Neural cell (in vitro differentiated cells): ENCODE measurements at regions not wholly inside any gene's neighbourhood (a gene's known extent, or its start where the extent isn't known, plus 50 kb on each side); places are given as distances from the start of the nearest gene placed in this dataset.

Experiments used
- H2AFZ ChIP-seq: fragments of 200-600, 300-800 bp; sonication (generic), shearing (Covaris generic); 2 replicates; pipeline ENCODE4 v1.6.0; 2014; ENCODE audit warnings: low read depth, mild to moderate bottlenecking, antibody characterized with exemption, low read length, moderate library complexity
- H3F3A ChIP-seq: fragments of 200-600 bp; shearing (Covaris generic); 2 replicates; pipeline ENCODE4 v1.6.1; 2016; ENCODE audit warnings: mild to moderate bottlenecking, moderate library complexity, mixed read lengths, antibody characterized with exemption, low read length; ENCODE audit not compliant: insufficient read depth, poor library complexity, severe bottlenecking
- H3K27ac ChIP-seq: fragments of 200-600, 300-800 bp; sonication (generic), shearing (Covaris generic); 2 replicates; pipeline ENCODE4 v1.5.1; 2014; ENCODE audit warnings: mild to moderate bottlenecking, low read length, moderate library complexity
- H3K27me3 ChIP-seq: fragments of 300-800, 200-600 bp; sonication (generic), shearing (Covaris generic); 2 replicates; pipeline ENCODE4 v1.6.0; 2014; ENCODE audit warnings: mild to moderate bottlenecking, low read depth, low read length, moderate library complexity; ENCODE audit not compliant: insufficient read depth
- H3K36me3 ChIP-seq: fragments of 300-800, 200-600 bp; sonication (generic), shearing (Covaris generic); 2 replicates; pipeline ENCODE4 v1.5.1; 2014; ENCODE audit warnings: mild to moderate bottlenecking, antibody characterized with exemption, low read length, moderate library complexity; ENCODE audit not compliant: insufficient read depth
- H3K4me2 ChIP-seq: fragments of 300-800, 200-600 bp; sonication (generic), shearing (Covaris generic); 2 replicates; pipeline ENCODE4 v1.6.0; 2014; ENCODE audit warnings: mild to moderate bottlenecking, low read length
- H3K4me3 ChIP-seq: fragments of 300-800, 200-600 bp; sonication (generic), shearing (Covaris generic); 2 replicates; pipeline ENCODE4 v1.5.1; 2014; ENCODE audit warnings: mild to moderate bottlenecking, low read length, moderate library complexity
- H3K79me2 ChIP-seq: fragments of 200-600 bp; shearing (Covaris generic); replicated peaks from 2 replicates; pipeline ENCODE4 v1.6.0; 2014; ENCODE audit warnings: mild to moderate bottlenecking, low read length, moderate library complexity; ENCODE audit not compliant: insufficient read depth
- H3K9ac ChIP-seq: fragments of 300-800, 200-600 bp; sonication (generic), shearing (Covaris generic); 2 replicates; pipeline ENCODE4 v1.6.1; 2016; ENCODE audit warnings: mild to moderate bottlenecking, low read length, mixed read lengths
- H3K9me2 ChIP-seq: fragments of 200-600 bp; shearing (Covaris generic); 2 replicates; pipeline ENCODE4 v1.6.1; 2016; ENCODE audit warnings: mild to moderate bottlenecking, low read length, mixed read lengths; ENCODE audit not compliant: insufficient read depth
- H3K9me3 ChIP-seq: fragments of 200-600, 300-800 bp; sonication (generic), shearing (Covaris generic); 2 replicates; pipeline ENCODE4 v1.6.1; 2016; ENCODE audit warnings: mild to moderate bottlenecking, mixed run types, low read length, moderate library complexity, mixed read lengths
- H4K20me1 ChIP-seq: fragments of 200-600 bp; shearing (Covaris generic); 2 replicates; pipeline ENCODE4 v1.6.1; 2016; ENCODE audit warnings: mild to moderate bottlenecking, mixed run types; ENCODE audit not compliant: insufficient read depth
- CTCF ChIP-seq: fragments of 450-650 bp; IDR thresholded peaks from 2 replicates; pipeline ENCODE4 v1.5.1; 2014; ENCODE audit warnings: antibody characterized with exemption, mild to moderate bottlenecking, moderate library complexity; ENCODE audit not compliant: poor library complexity, severe bottlenecking
- EP300 ChIP-seq: fragments of 450-650 bp; conservative IDR thresholded peaks from 2 replicates; pipeline ENCODE4 v1.6.1; 2014; ENCODE audit warnings: antibody characterized with exemption, mild to moderate bottlenecking, moderate library complexity; ENCODE audit not compliant: poor library complexity, severe bottlenecking
- EZH2 ChIP-seq: fragments of 200-600, 300-800 bp; shearing (Covaris generic), sonication (generic); IDR thresholded peaks from 2 replicates; pipeline ENCODE4 v1.6.1; 2014; ENCODE audit warnings: antibody characterized with exemption, low read length, borderline replicate concordance, mild to moderate bottlenecking; ENCODE audit not compliant: insufficient read depth, poor library complexity, severe bottlenecking
- MXI1 ChIP-seq: fragments of 450-650 bp; conservative IDR thresholded peaks from 2 replicates; pipeline ENCODE4 v1.6.1; 2014; ENCODE audit warnings: antibody characterized with exemption, mild to moderate bottlenecking; ENCODE audit not compliant: poor library complexity, severe bottlenecking
- POLR2AphosphoS5 ChIP-seq: IDR thresholded peaks from 2 replicates; pipeline ENCODE4 v1.6.1; 2012
- RAD21 ChIP-seq: fragments of 450-650 bp; conservative IDR thresholded peaks from 2 replicates; pipeline ENCODE4 v1.6.1; 2014; ENCODE audit warnings: antibody characterized with exemption, mild to moderate bottlenecking, moderate library complexity
- REST ChIP-seq: IDR thresholded peaks from 2 replicates; pipeline ENCODE4 v1.6.1; 2012; ENCODE audit warnings: borderline replicate concordance
- SMC3 ChIP-seq: fragments of 450-650 bp; conservative IDR thresholded peaks from 2 replicates; pipeline ENCODE4 v1.6.1; 2014; ENCODE audit warnings: antibody characterized with exemption, mild to moderate bottlenecking, moderate library complexity; ENCODE audit not compliant: poor library complexity
- TAF1 ChIP-seq: IDR thresholded peaks from 2 replicates; pipeline ENCODE4 v1.6.1; 2012; ENCODE audit warnings: low read depth

GRCh38 chr3:182414586-182414985 lies 378.7 kb upstream of the ATP11B start:
- no peak overlapping the region for H3K27ac ChIP-seq
- no peak overlapping the region for H3K4me3 ChIP-seq
- TF ChIP-seq EZH2 (no peak), MXI1 (no peak), EP300 (no peak), CTCF (no peak), REST (no peak), TAF1 (no peak), RAD21 (no peak), POLR2AphosphoS5 (no peak), SMC3 (no peak)
- no peaks in the 10 kb centered on the region for H3K9me2 ChIP-seq
- no peaks in the 10 kb centered on the region for H3F3A ChIP-seq
- no peak overlapping the region for H3K4me2 ChIP-seq
- H3K27me3 ChIP-seq, result no peaks in the 10 kb centered on the region
- no peaks in the 10 kb centered on the region for H3K79me2 ChIP-seq
- H2AFZ ChIP-seq, result no peak overlapping the region
- no peaks in the 10 kb centered on the region for H3K36me3 ChIP-seq
- no peak overlapping the region for H3K9ac ChIP-seq
- H4K20me1 ChIP-seq, result no peaks in the 10 kb centered on the region
- H3K9me3 ChIP-seq, result no peaks in the 10 kb centered on the region

- Histone ChIP-seq H4K20me1 (no peaks in the 10 kb centered on the region), H3K4me3 (no peak overlapping the region), H3K4me2 (no peak overlapping the region), H3F3A (no peaks in the 10 kb centered on the region), H3K27ac (no peak overlapping the region), H3K9me3 (no peaks in the 10 kb centered on the region), H3K79me2 (no peaks in the 10 kb centered on the region), H3K36me3 (no peaks in the 10 kb centered on the region), H3K27me3 (no peaks in the 10 kb centered on the region), H3K9me2 (no peaks in the 10 kb centered on the region), H2AFZ (no peak overlapping the region), H3K9ac (no peak overlapping the region)
- TF ChIP-seq EZH2, result no peak
- TF ChIP-seq TAF1, result no peak
- TF ChIP-seq SMC3, result no peak
- TF ChIP-seq MXI1, result no peak
These were observed 372.6 kb upstream of the ATP11B start for GRCh38 chr3:182420741-182421140.

- no peaks in the 10 kb centered on the region for H3K36me3 ChIP-seq
- H3K9ac ChIP-seq, result no peak overlapping the region
- H3K27ac ChIP-seq, result no peak overlapping the region
- H4K20me1 ChIP-seq, result no peaks in the 10 kb centered on the region
- TF ChIP-seq CTCF (no peak), REST (no peak), SMC3 (no peak), EZH2 (no peak), MXI1 (no peak), EP300 (no peak), TAF1 (no peak), RAD21 (no peak), POLR2AphosphoS5 (no peak)
- no peaks in the 10 kb centered on the region for H3K27me3 ChIP-seq
- H3K9me3 ChIP-seq, result no peaks in the 10 kb centered on the region
- no peaks in the 10 kb centered on the region for H3K79me2 ChIP-seq
- no peaks in the 10 kb centered on the region for H3K9me2 ChIP-seq
- H2AFZ ChIP-seq, result no peak overlapping the region
- no peak overlapping the region for H3K4me3 ChIP-seq
- H3F3A ChIP-seq, result no peaks in the 10 kb centered on the region
- H3K4me2 ChIP-seq, result no peak overlapping the region
These were observed 369.3 kb upstream of the ATP11B start for GRCh38 chr3:182424006-182424405.
